ENCODE measurements at regions not wholly inside any gene's neighbourhood (a gene's known extent, or its start where the extent isn't known, plus 50 kb on each side); places are given as distances from the start of the nearest gene placed in this dataset.

- no peak for DNase-seq
Observed at GRCh38 chr14:61191733-61192132, 89.4 kb downstream of the TMEM30B start.

GRCh38 chr14:61190341-61190740, 90.8 kb downstream of the TMEM30B start:
- DNase-seq: no peak

DNA sequence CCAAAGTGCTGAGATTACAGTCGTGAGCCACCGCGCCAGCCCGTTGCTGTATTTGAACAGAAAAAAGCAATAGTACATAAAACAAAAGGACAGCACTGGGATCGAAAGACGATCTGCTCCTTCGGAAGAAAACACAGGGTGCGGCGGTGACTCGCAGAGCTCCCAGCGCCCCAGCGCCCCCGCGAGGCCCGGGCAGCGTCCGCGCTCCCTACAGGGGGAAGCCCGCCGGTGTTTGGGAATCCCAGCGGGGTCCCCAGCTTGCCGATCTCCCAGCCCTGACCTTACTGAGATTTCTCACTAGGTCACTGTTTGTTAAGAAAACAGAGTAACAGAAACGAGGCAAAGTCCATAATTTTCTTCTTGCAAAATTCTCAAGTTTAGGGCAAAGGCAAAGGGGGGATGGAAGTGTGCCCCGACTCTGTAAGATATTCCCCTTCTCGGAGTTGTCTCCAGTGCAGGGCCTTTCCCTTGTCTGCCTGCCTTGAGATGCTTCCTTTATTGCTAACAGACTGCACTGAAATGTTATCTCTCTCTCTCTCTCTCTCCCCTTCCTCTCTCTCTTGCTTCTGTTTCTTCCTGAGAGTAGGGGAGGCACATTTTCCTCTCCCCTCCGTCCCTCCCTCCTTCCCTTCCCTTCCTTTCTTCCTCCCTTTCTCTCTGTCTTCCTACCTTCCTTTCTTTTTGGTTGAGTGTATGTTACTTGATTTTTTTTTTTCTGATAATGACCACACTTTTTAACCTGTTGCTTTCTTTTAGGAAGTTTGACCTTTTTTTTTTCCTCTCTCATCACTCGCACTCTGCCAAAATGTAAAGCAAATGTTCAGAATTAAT, 91.9 kb downstream of the TMEM30B start:
- DNase-seq: peak; percentile 50 to 65

GRCh38 chr14:61188196-61188595, 92.9 kb downstream of the TMEM30B start:
- no peak for DNase-seq

DNA sequence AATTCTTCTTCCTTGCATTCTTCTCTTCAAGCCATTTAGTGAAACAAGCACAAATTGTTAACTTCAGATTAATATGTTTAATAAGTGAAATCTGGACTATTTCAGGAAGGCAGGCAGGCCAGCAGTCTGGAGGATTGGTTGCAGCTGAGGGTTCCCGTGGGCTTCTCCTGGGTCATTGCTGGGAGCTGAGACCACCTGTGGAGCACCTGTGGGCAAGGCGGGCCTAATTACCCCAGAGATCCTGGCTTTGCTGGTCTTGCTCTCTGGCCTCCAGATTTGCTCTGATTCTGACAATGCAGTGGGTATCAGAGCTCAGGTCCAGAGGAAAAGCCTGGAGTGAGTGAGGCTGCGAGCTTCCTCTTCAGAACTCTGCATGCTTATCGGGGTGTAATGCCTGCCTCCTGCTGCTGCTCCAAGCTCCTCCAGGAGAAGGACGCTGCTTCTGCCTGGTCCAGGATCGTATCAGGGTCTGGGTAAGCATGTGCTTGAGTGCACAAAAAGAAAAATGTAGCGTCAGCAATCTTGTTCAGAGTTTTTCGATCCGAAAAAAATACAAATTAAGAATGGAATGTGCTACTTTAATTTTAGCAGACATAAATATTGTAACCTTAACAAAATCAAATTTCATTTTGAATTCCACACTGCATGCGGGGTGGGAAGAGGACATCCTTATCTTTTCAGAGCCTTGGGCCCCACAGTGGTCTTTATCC, 93.8 kb downstream of the TMEM30B start:
- no peak for DNase-seq

GRCh38 chr14:61186341-61187195, 94.6 kb downstream of the TMEM30B start:
- DNase-seq: no peak

- no peak for DNase-seq
Observed at GRCh38 chr14:61185534-61185933, 95.6 kb downstream of the TMEM30B start.

DNA sequence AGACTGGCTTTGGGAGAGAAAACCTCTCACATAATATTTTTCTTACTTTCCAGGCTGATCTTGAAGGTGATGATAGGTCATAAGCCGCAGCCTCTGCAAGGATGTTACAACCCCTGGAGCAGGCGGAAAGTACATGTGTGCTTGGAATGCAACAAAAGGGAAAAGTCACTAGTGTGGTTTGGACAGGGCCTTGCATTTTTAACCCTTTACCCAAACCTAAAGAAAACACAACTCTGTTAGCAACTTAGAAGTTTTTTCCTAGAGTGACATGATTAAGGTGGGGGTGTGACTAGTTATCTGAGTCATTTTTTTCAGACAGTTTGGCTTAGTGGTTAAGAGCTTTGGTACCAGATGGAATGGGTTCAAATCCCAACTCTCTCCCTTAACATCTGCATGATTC, 97.0 kb downstream of the TMEM30B start:
- no peak for DNase-seq

- no peak for DNase-seq
Observed at GRCh38 chr14:61183196-61183885, 97.8 kb downstream of the TMEM30B start.

DNA sequence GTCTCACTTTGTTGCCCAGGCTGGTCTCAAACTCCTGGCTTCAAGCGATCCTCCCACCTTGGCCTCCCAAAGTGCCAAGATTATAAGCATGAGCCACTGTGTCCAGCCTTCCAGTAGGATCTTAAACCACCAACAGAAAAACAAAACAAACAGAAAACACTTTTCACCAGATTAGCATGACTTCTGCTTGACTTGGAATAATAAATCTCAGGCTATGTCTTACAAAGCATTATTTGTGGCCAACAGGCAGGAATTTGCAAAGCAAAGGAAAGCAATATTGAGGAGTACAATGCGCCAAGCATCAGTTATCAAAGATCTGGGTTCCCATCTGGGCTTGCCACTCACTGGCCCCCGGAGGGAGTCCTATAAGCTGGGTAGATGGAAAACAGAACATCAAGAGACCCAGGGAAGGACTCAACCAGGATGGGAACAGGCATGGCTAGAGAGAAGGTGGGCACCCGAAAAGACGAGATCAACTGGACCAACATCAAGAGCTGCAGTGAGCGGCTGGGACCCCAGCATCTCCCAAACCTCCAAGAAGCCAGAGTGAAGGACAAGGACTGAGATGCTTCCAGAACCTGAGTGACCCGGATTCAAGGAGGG, 101.2 kb downstream of the TMEM30B start:
- no peak for DNase-seq

- no peak for DNase-seq
Observed at GRCh38 chr14:61179061-61179690, 102.0 kb downstream of the TMEM30B start.

GRCh38 chr14:61178226-61179060, 102.7 kb downstream of the TMEM30B start:
- peak; percentile 70 to 79 for DNase-seq

GRCh38 chr14:61177279-61178225, 103.6 kb downstream of the TMEM30B start:
- DNase-seq: peak; percentile 24 to 47

- no peak for DNase-seq
Observed at GRCh38 chr14:61176686-61177085, 104.5 kb downstream of the TMEM30B start.

DNA sequence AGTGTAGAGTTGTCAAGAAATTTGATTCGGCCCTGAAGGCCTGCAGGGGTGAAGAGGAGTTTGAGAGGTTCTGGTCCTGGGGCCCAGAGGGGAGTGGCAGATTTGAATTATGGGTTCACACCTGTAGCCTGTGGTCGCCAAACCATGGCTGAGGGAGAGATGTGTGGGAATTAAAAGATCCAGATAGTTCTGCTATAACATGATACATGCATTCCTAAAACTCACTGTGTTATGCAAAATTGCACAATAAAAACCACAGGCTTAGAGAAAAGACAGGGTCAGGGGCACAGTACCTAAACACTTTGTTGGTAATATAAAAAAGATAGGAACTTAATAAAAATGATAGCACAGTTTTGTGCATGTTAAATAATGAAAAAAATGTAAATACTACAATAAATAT, 106.2 kb downstream of the TMEM30B start:
- DNase-seq: no peak

- DNase-seq: no peak
Observed at GRCh38 chr14:61174441-61174891, 106.7 kb downstream of the TMEM30B start.

- no peak for DNase-seq
Observed at GRCh38 chr14:61171727-61172126, 109.4 kb downstream of the TMEM30B start.

GRCh38 chr14:61168141-61168540, 113.0 kb downstream of the TMEM30B start:
- DNase-seq: no peak

- no peak for DNase-seq
Observed at GRCh38 chr14:61167642-61168041, 113.5 kb downstream of the TMEM30B start.

DNA sequence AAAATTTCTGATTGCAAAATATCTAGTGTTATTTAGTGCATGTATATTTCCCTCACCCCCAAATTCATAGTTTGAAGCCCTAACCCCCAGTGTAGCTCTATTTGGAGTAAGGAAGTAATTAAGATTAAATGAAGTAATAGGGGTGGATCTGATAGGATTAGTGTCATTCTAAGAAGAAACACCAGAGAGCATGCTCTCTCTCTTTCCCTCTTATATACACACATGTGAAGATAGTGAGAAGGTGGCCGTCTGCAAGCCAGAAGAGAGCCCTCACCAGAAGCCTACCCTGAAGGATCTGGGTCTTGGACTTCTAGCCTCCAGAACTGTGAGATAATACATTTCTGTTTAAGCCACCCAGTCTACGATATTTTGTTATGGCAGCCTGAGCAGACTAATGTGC, 120.3 kb downstream of the TMEM30B start:
- no peak for DNase-seq
